Endothelial cell (in vitro differentiated cells): ENCODE measurements at regions not wholly inside any gene's neighbourhood (a gene's known extent, or its start where the extent isn't known, plus 50 kb on each side); places are given as distances from the start of the nearest gene placed in this dataset.

Experiments
- DNase-seq: peaks from one replicate; pipeline ENCODE4 v3.0.0; 2021; ENCODE audit warnings: low spot score
- H3K27ac Mint-ChIP-seq: one replicate; pipeline ENCODE4 v1.8.0; 2021; ENCODE audit warnings: mixed read lengths, inconsistent platforms; ENCODE audit not compliant: unreplicated experiment
- H3K27me3 Mint-ChIP-seq: one replicate; pipeline ENCODE4 v1.8.0; 2021; ENCODE audit warnings: mild to moderate bottlenecking, moderate library complexity, mixed read lengths, inconsistent platforms; ENCODE audit not compliant: unreplicated experiment
- H3K36me3 Mint-ChIP-seq: one replicate; pipeline ENCODE4 v1.8.0; 2021; ENCODE audit warnings: mild to moderate bottlenecking, low read depth, mixed read lengths, inconsistent platforms; ENCODE audit not compliant: unreplicated experiment
- H3K4me1 Mint-ChIP-seq: one replicate; pipeline ENCODE4 v1.8.0; 2021; ENCODE audit warnings: mild to moderate bottlenecking, mixed read lengths, inconsistent platforms; ENCODE audit not compliant: unreplicated experiment
- H3K4me3 Mint-ChIP-seq: one replicate; pipeline ENCODE4 v1.8.0; 2021; ENCODE audit warnings: mild to moderate bottlenecking, mixed read lengths, inconsistent platforms; ENCODE audit not compliant: unreplicated experiment
- H3K9me3 Mint-ChIP-seq: one replicate; pipeline ENCODE4 v1.8.0; 2021; ENCODE audit warnings: mixed read lengths, inconsistent platforms; ENCODE audit not compliant: unreplicated experiment
- TF ChIP-seq, protein P1 (sequence below): fragments of 200-600 bp; sonication (generic); IDR thresholded peaks from one replicate; pipeline ENCODE4 v1.5.0; 2021; ENCODE audit warnings: antibody characterized with exemption; ENCODE audit not compliant: unreplicated experiment

DNA sequence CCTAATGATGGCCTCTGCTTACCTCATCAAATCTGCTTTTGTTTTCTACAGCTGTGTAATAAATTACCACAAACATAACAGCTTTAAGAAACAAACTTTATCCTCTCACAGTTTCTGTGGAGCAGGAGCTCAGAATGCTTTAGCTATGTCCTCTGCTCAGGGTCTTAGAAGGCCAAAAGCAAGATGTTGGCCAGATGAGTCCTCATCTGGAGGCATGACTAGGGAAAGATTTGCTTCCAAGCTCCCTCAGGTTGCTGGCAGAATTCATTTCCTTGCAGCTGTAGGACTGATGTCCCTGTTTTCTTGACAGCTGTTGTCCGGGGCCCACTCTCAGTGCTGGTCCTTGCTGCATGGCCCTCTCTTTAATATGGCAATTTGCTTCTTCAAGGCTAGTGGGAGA is 116.7 kb upstream of the PDE5A start:
- H3K27ac Mint-ChIP-seq = no peak overlapping the region
- H3K4me3 Mint-ChIP-seq = no peak overlapping the region
- DNase-seq = no peak
- H3K36me3 Mint-ChIP-seq = no peaks in the 10 kb centered on the region
- peaks cover 1% of the 10 kb centered on the region for H3K27me3 Mint-ChIP-seq
- H3K9me3 Mint-ChIP-seq = no peaks in the 10 kb centered on the region
- TF ChIP-seq, protein P1, sequence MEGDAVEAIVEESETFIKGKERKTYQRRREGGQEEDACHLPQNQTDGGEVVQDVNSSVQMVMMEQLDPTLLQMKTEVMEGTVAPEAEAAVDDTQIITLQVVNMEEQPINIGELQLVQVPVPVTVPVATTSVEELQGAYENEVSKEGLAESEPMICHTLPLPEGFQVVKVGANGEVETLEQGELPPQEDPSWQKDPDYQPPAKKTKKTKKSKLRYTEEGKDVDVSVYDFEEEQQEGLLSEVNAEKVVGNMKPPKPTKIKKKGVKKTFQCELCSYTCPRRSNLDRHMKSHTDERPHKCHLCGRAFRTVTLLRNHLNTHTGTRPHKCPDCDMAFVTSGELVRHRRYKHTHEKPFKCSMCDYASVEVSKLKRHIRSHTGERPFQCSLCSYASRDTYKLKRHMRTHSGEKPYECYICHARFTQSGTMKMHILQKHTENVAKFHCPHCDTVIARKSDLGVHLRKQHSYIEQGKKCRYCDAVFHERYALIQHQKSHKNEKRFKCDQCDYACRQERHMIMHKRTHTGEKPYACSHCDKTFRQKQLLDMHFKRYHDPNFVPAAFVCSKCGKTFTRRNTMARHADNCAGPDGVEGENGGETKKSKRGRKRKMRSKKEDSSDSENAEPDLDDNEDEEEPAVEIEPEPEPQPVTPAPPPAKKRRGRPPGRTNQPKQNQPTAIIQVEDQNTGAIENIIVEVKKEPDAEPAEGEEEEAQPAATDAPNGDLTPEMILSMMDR = no peak
- peaks cover 4% of the 10 kb centered on the region for H3K4me1 Mint-ChIP-seq

DNA sequence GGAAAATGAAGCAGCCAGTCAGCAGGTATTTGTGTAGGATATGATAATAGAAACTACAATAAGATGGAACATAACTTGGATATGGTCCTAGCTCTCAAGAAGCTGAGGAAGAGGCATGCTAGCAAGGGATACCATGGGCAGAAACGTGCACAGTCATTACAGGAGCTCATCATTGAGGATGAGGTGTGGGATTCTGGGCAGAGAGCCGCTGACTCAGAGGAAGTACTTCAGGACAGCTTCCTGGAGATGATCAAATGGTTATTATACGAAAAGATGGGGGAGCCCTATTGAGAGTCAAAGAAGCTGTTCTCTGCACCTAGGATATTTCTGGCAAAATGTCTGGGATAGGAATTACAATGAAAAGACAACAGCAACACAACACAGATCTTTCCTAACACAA is 116.0 kb upstream of the PDE5A start:
- H3K27ac Mint-ChIP-seq = no peak overlapping the region
- no peaks in the 10 kb centered on the region for H3K9me3 Mint-ChIP-seq
- H3K4me1 Mint-ChIP-seq = peaks cover 3% of the 10 kb centered on the region
- peaks cover 1% of the 10 kb centered on the region for H3K27me3 Mint-ChIP-seq
- TF ChIP-seq, protein P1 = no peak
- no peak for DNase-seq
- no peaks in the 10 kb centered on the region for H3K36me3 Mint-ChIP-seq
- no peak overlapping the region for H3K4me3 Mint-ChIP-seq

DNA sequence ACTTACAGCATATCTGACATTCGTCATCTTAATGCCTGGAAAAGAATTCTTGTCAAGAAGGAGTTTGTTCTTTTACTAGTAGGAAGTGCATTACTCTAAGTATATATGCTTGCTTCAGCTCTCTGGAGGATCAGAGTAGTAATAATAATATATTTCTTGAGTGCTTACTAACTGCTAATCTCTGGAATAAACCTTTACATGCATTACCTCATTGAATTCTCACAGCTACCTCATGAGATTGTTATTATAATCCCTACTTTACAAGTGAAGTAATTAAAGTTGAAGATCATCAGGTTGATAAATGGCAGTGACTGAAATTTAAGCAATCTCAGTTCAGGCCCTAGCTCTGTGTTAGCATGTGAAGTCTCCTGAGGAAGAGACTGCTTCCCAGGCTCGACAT is 115.0 kb upstream of the PDE5A start:
- no peak overlapping the region for H3K27ac Mint-ChIP-seq
- peaks cover 1% of the 10 kb centered on the region for H3K27me3 Mint-ChIP-seq
- H3K4me3 Mint-ChIP-seq = no peak overlapping the region

DNA sequence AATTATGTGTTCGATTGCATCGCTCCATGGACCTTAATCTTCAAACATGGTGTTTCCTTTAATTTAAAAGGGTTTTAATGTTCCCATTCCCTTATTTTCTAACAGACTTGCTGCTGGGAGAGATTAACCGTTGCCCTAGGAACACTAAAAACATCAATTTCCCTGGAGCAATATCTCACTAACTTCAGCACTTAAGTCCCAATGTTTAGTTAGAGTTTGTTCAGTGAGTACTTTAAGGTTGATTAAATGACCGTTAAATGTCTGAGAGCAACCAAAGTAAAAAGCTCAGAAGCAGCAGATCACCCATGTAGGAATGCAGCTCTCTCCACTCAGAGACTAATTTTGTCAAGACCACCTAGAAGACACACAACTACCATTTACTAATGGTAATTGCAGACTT is 111.2 kb upstream of the PDE5A start:
- H3K9me3 Mint-ChIP-seq = no peaks in the 10 kb centered on the region
- H3K4me3 Mint-ChIP-seq = no peak overlapping the region
- no peaks in the 10 kb centered on the region for H3K36me3 Mint-ChIP-seq
- peaks cover 13% of the 10 kb centered on the region for H3K4me1 Mint-ChIP-seq
- TF ChIP-seq, protein P1 = no peak
- H3K27ac Mint-ChIP-seq = no peak overlapping the region
- H3K27me3 Mint-ChIP-seq = no peaks in the 10 kb centered on the region
- DNase-seq = no peak

More for the DNA sequence above, 115.0 kb upstream of the PDE5A start:
- DNase-seq = no peak
- TF ChIP-seq, protein P1 = no peak
- Mint-ChIP-seq H3K4me1 (peaks cover 9% of the 10 kb centered on the region), H3K9me3 (no peaks in the 10 kb centered on the region), H3K36me3 (no peaks in the 10 kb centered on the region)

DNA sequence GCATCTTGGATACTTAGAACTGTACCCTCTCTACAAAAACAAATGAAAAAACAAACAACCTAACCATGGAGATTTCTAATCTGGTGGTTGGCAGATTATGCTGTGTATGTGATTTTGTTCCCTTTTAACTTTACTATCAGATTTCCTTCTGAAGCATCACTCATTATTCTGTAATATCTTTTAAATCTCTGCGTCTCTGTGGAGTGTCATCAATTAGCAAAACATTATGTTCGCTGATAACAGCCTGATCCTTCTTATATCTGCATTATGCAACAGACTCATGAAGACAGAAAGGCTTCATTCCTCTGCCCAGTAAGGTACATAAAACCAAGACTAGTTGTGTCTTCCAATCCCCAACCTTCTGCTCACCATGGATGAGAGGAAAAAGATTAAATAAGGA is 110.3 kb upstream of the PDE5A start:
- peaks cover 10% of the 10 kb centered on the region for H3K4me1 Mint-ChIP-seq
- no peak overlapping the region for H3K27ac Mint-ChIP-seq
- H3K27me3 Mint-ChIP-seq = no peaks in the 10 kb centered on the region
- TF ChIP-seq, protein P1 = no peak
- no peak for DNase-seq
- no peaks in the 10 kb centered on the region for H3K9me3 Mint-ChIP-seq
- H3K4me3 Mint-ChIP-seq = no peak overlapping the region
- H3K36me3 Mint-ChIP-seq = no peaks in the 10 kb centered on the region
